ENCODE measurements at regions not wholly inside any gene's neighbourhood (a gene's known extent, or its start where the extent isn't known, plus 50 kb on each side); places are given as distances from the start of the nearest gene placed in this dataset.

GRCh38 chr12:67526129-67526528, 122.4 kb upstream of the DYRK2 start:
- Histone ChIP-seq H3K27me3 (ENCODE audit: control insufficient read depth in 4 of 4, insufficient read depth in 4 of 4, low read length in 3 of 4) (peaks cover 0 to 2% (median 0%) of the 10 kb centered on the region in 4 donors), H3K4me1 (ENCODE audit: control insufficient read depth in 4 of 4, insufficient read depth in 4 of 4, low read length in 3 of 4) (no peaks in the 10 kb centered on the region), H3K36me3 (ENCODE audit: control insufficient read depth in 4 of 4, insufficient read depth in 3 of 4, low read depth in 1 of 4, low read length in 3 of 4) (no peaks in the 10 kb centered on the region), H3K27ac (ENCODE audit: low read depth in 1 of 2, low read length in 2 of 2) (no peak overlapping the region), H3K9me3 (ENCODE audit: control insufficient read depth in 4 of 4, low read length in 3 of 4) (no peaks in the 10 kb centered on the region), H3K4me3 (ENCODE audit: low read depth in 1 of 3, low read length in 3 of 3) (no peak overlapping the region), H3K9ac (ENCODE audit: low read depth in 1 of 2, low read length in 2 of 2) (no peak overlapping the region)
- no peak for DNase-seq (ENCODE audit: low spot score)
- TF ChIP-seq REST (IDR thresholded peaks at IDR 0.05) (no peak), RXRA (IDR thresholded peaks at IDR 0.05) (no peak), YY1 (IDR thresholded peaks at IDR 0.05) (no peak), ZBTB33 (IDR thresholded peaks at IDR 0.05) (no peak), ATF3 (IDR thresholded peaks at IDR 0.05) (no peak), JUND (IDR thresholded peaks at IDR 0.05) (no peak), CTCF (IDR thresholded peaks at IDR 0.05; ENCODE audit: low read depth, low read length, missing input control) (no peak)
- TF ChIP-seq, protein P1, sequence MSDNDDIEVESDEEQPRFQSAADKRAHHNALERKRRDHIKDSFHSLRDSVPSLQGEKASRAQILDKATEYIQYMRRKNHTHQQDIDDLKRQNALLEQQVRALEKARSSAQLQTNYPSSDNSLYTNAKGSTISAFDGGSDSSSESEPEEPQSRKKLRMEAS (IDR thresholded peaks at IDR 0.05): no peak

DNA sequence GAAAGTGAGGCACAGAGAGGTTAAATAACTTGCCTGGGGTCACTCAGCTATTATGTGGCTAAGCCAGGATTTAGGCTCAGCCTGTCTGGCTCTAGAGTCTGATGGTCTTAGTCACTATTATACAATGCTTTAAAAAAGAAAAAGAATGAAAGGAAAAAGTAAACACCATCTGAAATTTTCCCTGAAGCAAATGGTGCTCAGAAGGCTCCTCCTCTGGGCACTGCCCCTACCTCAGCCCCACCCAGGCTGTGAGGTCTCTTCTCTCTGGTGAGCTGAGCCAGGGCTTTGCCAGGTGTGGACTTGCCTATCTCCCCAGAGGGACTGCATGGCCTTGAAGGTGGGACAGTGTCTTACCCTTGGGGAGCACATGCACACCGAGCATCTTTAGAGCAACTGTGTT, 117.5 kb upstream of the DYRK2 start:
- Histone ChIP-seq H3K27ac (ENCODE audit: low read depth in 1 of 2, low read length in 2 of 2) (no peak overlapping the region), H3K9me3 (ENCODE audit: control insufficient read depth in 4 of 4, low read length in 3 of 4) (no peaks in the 10 kb centered on the region), H3K4me3 (ENCODE audit: low read depth in 1 of 3, low read length in 3 of 3) (no peak overlapping the region), H3K4me1 (ENCODE audit: control insufficient read depth in 4 of 4, insufficient read depth in 4 of 4, low read length in 3 of 4) (no peaks in the 10 kb centered on the region), H3K36me3 (ENCODE audit: control insufficient read depth in 4 of 4, insufficient read depth in 3 of 4, low read depth in 1 of 4, low read length in 3 of 4) (no peaks in the 10 kb centered on the region), H3K9ac (ENCODE audit: low read depth in 1 of 2, low read length in 2 of 2) (no peak overlapping the region), H3K27me3 (ENCODE audit: control insufficient read depth in 4 of 4, insufficient read depth in 4 of 4, low read length in 3 of 4) (no peaks in the 10 kb centered on the region)
- DNase-seq (ENCODE audit: low spot score): no peak
- 85% methylated on average over 1 of the region's 1 CpG for WGBS
- TF ChIP-seq FOXA1 (IDR thresholded peaks at IDR 0.05): no peak
- no peak for TF ChIP-seq RXRA (IDR thresholded peaks at IDR 0.05)
- no peak for TF ChIP-seq HNF4A (conservative IDR thresholded peaks at IDR 0.05)
- no peak for TF ChIP-seq YY1 (IDR thresholded peaks at IDR 0.05)
- no peak for TF ChIP-seq ATF3 (IDR thresholded peaks at IDR 0.05)
- TF ChIP-seq REST (IDR thresholded peaks at IDR 0.05): no peak
- TF ChIP-seq TAF1 (conservative IDR thresholded peaks at IDR 0.05): no peak
- TF ChIP-seq FOXA2 (IDR thresholded peaks at IDR 0.05): no peak
